ENCODE measurements at regions not wholly inside any gene's neighbourhood (a gene's known extent, or its start where the extent isn't known, plus 50 kb on each side); places are given as distances from the start of the nearest gene placed in this dataset.

- no peak for DNase-seq (ENCODE audit: low read depth in 4 of 4, low spot score in 3 of 4)
These were observed 379.3 kb downstream of the BCL11A start for GRCh38 chr2:60174146-60174545.

- DNase-seq (ENCODE audit: low read depth in 4 of 4, low spot score in 3 of 4), result no peak
These were observed 380.7 kb downstream of the BCL11A start for GRCh38 chr2:60172801-60173200.

- no peak for DNase-seq (ENCODE audit: low read depth in 4 of 4, low spot score in 3 of 4)
These were observed 383.2 kb downstream of the BCL11A start for GRCh38 chr2:60170272-60170671.

- no peak for DNase-seq (ENCODE audit: low read depth in 4 of 4, low spot score in 3 of 4)
These were observed 385.2 kb downstream of the BCL11A start for GRCh38 chr2:60168247-60168646.

- no peak for DNase-seq (ENCODE audit: low read depth in 4 of 4, low spot score in 3 of 4)
These were observed 386.4 kb downstream of the BCL11A start for GRCh38 chr2:60167089-60167488.

GRCh38 chr2:60163691-60164090, 389.8 kb downstream of the BCL11A start:
- no peak for DNase-seq (ENCODE audit: low read depth in 4 of 4, low spot score in 3 of 4)

- no peak for DNase-seq (ENCODE audit: low read depth in 4 of 4, low spot score in 3 of 4)
These were observed 393.9 kb downstream of the BCL11A start for GRCh38 chr2:60159519-60159918.

GRCh38 chr2:60158262-60158661, 395.2 kb downstream of the BCL11A start:
- DNase-seq (ENCODE audit: low read depth in 4 of 4, low spot score in 3 of 4), result no peak

GRCh38 chr2:60157283-60157682, 396.2 kb downstream of the BCL11A start:
- DNase-seq (ENCODE audit: low read depth in 4 of 4, low spot score in 3 of 4), result no peak

GRCh38 chr2:60154142-60154541, 399.3 kb downstream of the BCL11A start:
- DNase-seq (ENCODE audit: low read depth in 4 of 4, low spot score in 3 of 4), result no peak

- no peak for DNase-seq (ENCODE audit: low read depth in 4 of 4, low spot score in 3 of 4)
These were observed 401.1 kb downstream of the BCL11A start for GRCh38 chr2:60152226-60152833.

- no peak for DNase-seq (ENCODE audit: low read depth in 4 of 4, low spot score in 3 of 4)
These were observed 404.3 kb downstream of the BCL11A start for GRCh38 chr2:60149176-60149575.

GRCh38 chr2:60148716-60149115, 404.7 kb downstream of the BCL11A start:
- DNase-seq (ENCODE audit: low read depth in 4 of 4, low spot score in 3 of 4), result no peak

GRCh38 chr2:60140185-60140584, 413.3 kb downstream of the BCL11A start:
- DNase-seq (ENCODE audit: low read depth in 4 of 4, low spot score in 3 of 4), result no peak

GRCh38 chr2:60136913-60137312, 416.5 kb downstream of the BCL11A start:
- no peak for DNase-seq (ENCODE audit: low read depth in 4 of 4, low spot score in 3 of 4)

GRCh38 chr2:60127191-60127590, 426.3 kb downstream of the BCL11A start:
- DNase-seq (ENCODE audit: low read depth in 4 of 4, low spot score in 3 of 4), result no peak

- no peak for DNase-seq (ENCODE audit: low read depth in 4 of 4, low spot score in 3 of 4)
These were observed 427.6 kb downstream of the BCL11A start for GRCh38 chr2:60125611-60126426.

- DNase-seq (ENCODE audit: low read depth in 4 of 4, low spot score in 3 of 4), result no peak
These were observed 433.7 kb downstream of the BCL11A start for GRCh38 chr2:60119778-60120177.

- no peak for DNase-seq (ENCODE audit: low read depth in 4 of 4, low spot score in 3 of 4)
These were observed 434.5 kb downstream of the BCL11A start for GRCh38 chr2:60118917-60119316.

- DNase-seq (ENCODE audit: low read depth in 4 of 4, low spot score in 3 of 4), result no peak
These were observed 435.4 kb downstream of the BCL11A start for GRCh38 chr2:60118061-60118460.

- no peak for DNase-seq (ENCODE audit: low read depth in 4 of 4, low spot score in 3 of 4)
These were observed 437.1 kb downstream of the BCL11A start for GRCh38 chr2:60116161-60116875.

- DNase-seq (ENCODE audit: low read depth in 4 of 4, low spot score in 3 of 4), result no peak
These were observed 443.7 kb downstream of the BCL11A start for GRCh38 chr2:60109744-60110143.

Measured in left renal pelvis (tissue), 4 donors.